A673 (cell line): ENCODE measurements at regions not wholly inside any gene's neighbourhood (a gene's known extent, or its start where the extent isn't known, plus 50 kb on each side); places are given as distances from the start of the nearest gene placed in this dataset.

Experiments
- EZH2 ChIP-seq: fragments of 200-600 bp; sonication (generic); IDR thresholded peaks from 2 replicates; pipeline ENCODE4 v1.6.1; 2017; ENCODE audit warnings: borderline replicate concordance, low read depth, mild to moderate bottlenecking, mixed read lengths, antibody characterized with exemption, low read length; ENCODE audit not compliant: poor library complexity, severe bottlenecking
- TF ChIP-seq, protein P1 (sequence below): fragments of 300-800, 200-600 bp; sonication (generic); conservative IDR thresholded peaks from 2 replicates; pipeline ENCODE4 v1.5.1; 2017; ENCODE audit warnings: low read depth, mild to moderate bottlenecking, antibody characterized with exemption, low read length, moderate library complexity, mixed read lengths

DNA sequence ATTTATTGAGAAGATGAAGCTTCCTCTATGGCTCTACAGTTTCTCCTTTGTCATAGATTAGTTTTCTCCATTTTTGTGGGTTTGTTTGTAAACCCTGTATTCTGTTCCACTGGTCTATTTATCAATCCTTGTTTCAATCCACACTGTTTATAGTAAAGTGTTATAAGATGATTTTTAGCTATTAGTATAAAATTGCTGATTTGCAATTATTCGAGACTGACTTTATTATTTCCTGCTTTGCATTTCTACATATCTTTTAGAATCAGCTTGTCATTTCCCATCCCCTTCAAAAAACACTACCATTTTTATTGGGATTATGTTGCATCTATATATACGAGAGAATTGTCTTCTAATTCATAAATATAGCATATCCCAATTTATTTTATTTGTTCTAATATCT lies 325.9 kb upstream of the EPHA7 start:
- TF ChIP-seq, protein P1, sequence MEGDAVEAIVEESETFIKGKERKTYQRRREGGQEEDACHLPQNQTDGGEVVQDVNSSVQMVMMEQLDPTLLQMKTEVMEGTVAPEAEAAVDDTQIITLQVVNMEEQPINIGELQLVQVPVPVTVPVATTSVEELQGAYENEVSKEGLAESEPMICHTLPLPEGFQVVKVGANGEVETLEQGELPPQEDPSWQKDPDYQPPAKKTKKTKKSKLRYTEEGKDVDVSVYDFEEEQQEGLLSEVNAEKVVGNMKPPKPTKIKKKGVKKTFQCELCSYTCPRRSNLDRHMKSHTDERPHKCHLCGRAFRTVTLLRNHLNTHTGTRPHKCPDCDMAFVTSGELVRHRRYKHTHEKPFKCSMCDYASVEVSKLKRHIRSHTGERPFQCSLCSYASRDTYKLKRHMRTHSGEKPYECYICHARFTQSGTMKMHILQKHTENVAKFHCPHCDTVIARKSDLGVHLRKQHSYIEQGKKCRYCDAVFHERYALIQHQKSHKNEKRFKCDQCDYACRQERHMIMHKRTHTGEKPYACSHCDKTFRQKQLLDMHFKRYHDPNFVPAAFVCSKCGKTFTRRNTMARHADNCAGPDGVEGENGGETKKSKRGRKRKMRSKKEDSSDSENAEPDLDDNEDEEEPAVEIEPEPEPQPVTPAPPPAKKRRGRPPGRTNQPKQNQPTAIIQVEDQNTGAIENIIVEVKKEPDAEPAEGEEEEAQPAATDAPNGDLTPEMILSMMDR: no peak
- no peak for TF ChIP-seq EZH2
